HG02588 (cell line): ENCODE measurements at regions not wholly inside any gene's neighbourhood (a gene's known extent, or its start where the extent isn't known, plus 50 kb on each side); places are given as distances from the start of the nearest gene placed in this dataset.
"Not testable (repeated sequence)": the region's sequence is repeated elsewhere in the genome, so short reads cannot be mapped to it uniquely, and the experiment has no call there.

Experiments
- ATAC-seq: cut with Tn5 transposase; IDR thresholded peaks from one replicate; pipeline ENCODE4 v1.9.1; 2021; ENCODE audit warnings: mild to moderate bottlenecking, moderate library complexity; ENCODE audit not compliant: unreplicated experiment

- ATAC-seq: peak; percentile 76
These were observed 135.9 kb downstream of the ITGB8 start for GRCh38 chr7:20466543-20467021.

GRCh38 chr7:20470082-20470481 lies 139.4 kb downstream of the ITGB8 start:
- ATAC-seq: no peak

GRCh38 chr7:20470726-20471125 lies 140.0 kb downstream of the ITGB8 start:
- no peak for ATAC-seq

GRCh38 chr7:20474249-20474648 lies 141.2 kb upstream of the ABCB5 start:
- ATAC-seq: no peak

GRCh38 chr7:20475756-20476155 lies 139.7 kb upstream of the ABCB5 start:
- ATAC-seq: no peak

GRCh38 chr7:20477067-20477466 lies 138.4 kb upstream of the ABCB5 start:
- no peak for ATAC-seq

GRCh38 chr7:20479706-20480105 lies 135.8 kb upstream of the ABCB5 start:
- ATAC-seq: no peak

GRCh38 chr7:20482071-20482470 lies 133.4 kb upstream of the ABCB5 start:
- ATAC-seq: no peak

- ATAC-seq: no peak
These were observed 131.1 kb upstream of the ABCB5 start for GRCh38 chr7:20484356-20484755.

- no peak for ATAC-seq
These were observed 126.6 kb upstream of the ABCB5 start for GRCh38 chr7:20488850-20489249.

GRCh38 chr7:20491284-20491683 lies 124.2 kb upstream of the ABCB5 start:
- no peak for ATAC-seq

GRCh38 chr7:20494566-20494965 lies 120.9 kb upstream of the ABCB5 start:
- ATAC-seq: no peak

GRCh38 chr7:20501473-20501872 lies 114.0 kb upstream of the ABCB5 start:
- not testable (repeated sequence) for ATAC-seq

GRCh38 chr7:20503278-20503950 lies 112.1 kb upstream of the ABCB5 start:
- no peak for ATAC-seq

- ATAC-seq: no peak
These were observed 111.4 kb upstream of the ABCB5 start for GRCh38 chr7:20504060-20504459.

GRCh38 chr7:20506175-20506574 lies 109.3 kb upstream of the ABCB5 start:
- ATAC-seq: no peak

- no peak for ATAC-seq
These were observed 108.3 kb upstream of the ABCB5 start for GRCh38 chr7:20507157-20507556.

- ATAC-seq: no peak
These were observed 107.4 kb upstream of the ABCB5 start for GRCh38 chr7:20508109-20508508.

GRCh38 chr7:20509892-20510572 lies 105.4 kb upstream of the ABCB5 start:
- no peak for ATAC-seq

GRCh38 chr7:20510573-20510900 lies 104.9 kb upstream of the ABCB5 start:
- no peak for ATAC-seq

GRCh38 chr7:20513341-20513740 lies 102.1 kb upstream of the ABCB5 start:
- ATAC-seq: no peak

- ATAC-seq: no peak
These were observed 101.6 kb upstream of the ABCB5 start for GRCh38 chr7:20513897-20514296.

GRCh38 chr7:20514364-20514763 lies 101.1 kb upstream of the ABCB5 start:
- ATAC-seq: no peak
